IMR-90 (cell line): ENCODE measurements at regions not wholly inside any gene's neighbourhood (a gene's known extent, or its start where the extent isn't known, plus 50 kb on each side); places are given as distances from the start of the nearest gene placed in this dataset.

ENCODE experiments used
- ATAC-seq: fragments of 200-7000 bp; cut with Tn5 transposase; 2 replicates; pipeline ENCODE4 v1.9.1; 2020; ENCODE audit warnings: low read depth, mild to moderate bottlenecking, moderate library complexity
- BruUV-seq: library from RNA; stranded (reverse); fragments of 400-500 nt; replicated peaks from 2 replicates; lab custom pipeline; 2021; lab: Mats Ljungman, UMichigan
- CTCF ChIA-PET: fragments of 300-600 bp; formaldehyde crosslinking; extraction: SDS; loops from one replicate; lab custom pipeline; 2021; ENCODE audit warnings: antibody characterized with exemption; lab: Yijun Ruan, JAX
- POLR2A ChIA-PET: fragments of 300-600 bp; sonication (Branson Sonifier 250); formaldehyde crosslinking; loops from one replicate; lab custom pipeline; 2022; ENCODE audit warnings: antibody characterized with exemption; ENCODE audit not compliant: unreplicated experiment; lab: Charles Lee
- DNase-seq: peaks from one replicate; pipeline ENCODE4 v3.0.0; 2013
- H2AFZ ChIP-seq: replicated peaks from 2 replicates; pipeline ENCODE3; 2013; ENCODE audit warnings: low read length, mild to moderate bottlenecking; ENCODE audit not compliant: poor library complexity
- H2AK5ac ChIP-seq: 2 replicates; pipeline ENCODE4 v1.6.1; 2013; ENCODE audit warnings: low read depth, low read length, inconsistent platforms
- H2AK9ac ChIP-seq: replicated peaks from 2 replicates; pipeline ENCODE3; 2013; ENCODE audit warnings: mild to moderate bottlenecking, low read depth, low read length, moderate library complexity; ENCODE audit not compliant: poor library complexity
- H2BK120ac ChIP-seq: 2 replicates; pipeline ENCODE4 v1.6.1; 2013; ENCODE audit warnings: low read depth, low read length, inconsistent platforms
- H2BK15ac ChIP-seq: 3 replicates; pipeline ENCODE4 v1.6.1; 2013; ENCODE audit warnings: low read depth, low read length, inconsistent platforms
- H2BK20ac ChIP-seq: 2 replicates; pipeline ENCODE4 v1.6.1; 2013; ENCODE audit warnings: low read depth, mild to moderate bottlenecking, inconsistent platforms, low read length, moderate library complexity
- H2BK5ac ChIP-seq: 2 replicates; pipeline ENCODE4 v1.6.1; 2013; ENCODE audit warnings: mild to moderate bottlenecking, low read depth, low read length, inconsistent platforms; ENCODE audit not compliant: poor library complexity, severe bottlenecking
- H3K14ac ChIP-seq: replicated peaks from 2 replicates; pipeline ENCODE4 v1.6.1; 2013; ENCODE audit warnings: low read depth, low read length, inconsistent platforms
- H3K18ac ChIP-seq: 2 replicates; pipeline ENCODE4 v1.6.1; 2013; ENCODE audit warnings: low read depth, low read length, control low read depth
- H3K23ac ChIP-seq: 2 replicates; pipeline ENCODE4 v1.6.1; 2013; ENCODE audit warnings: low read depth, low read length, inconsistent platforms
- H3K27ac ChIP-seq: 2 replicates; pipeline ENCODE4 v1.5.1; 2013; ENCODE audit warnings: mild to moderate bottlenecking, control low read depth, low read length; ENCODE audit not compliant: insufficient read depth
- H3K27me3 ChIP-seq: 2 replicates; pipeline ENCODE4 v1.6.1; 2013; ENCODE audit warnings: low read length; ENCODE audit not compliant: control insufficient read depth, insufficient read depth
- H3K36me3 ChIP-seq: 2 replicates; pipeline ENCODE4 v1.6.1; 2013; ENCODE audit warnings: low read length, mixed read lengths; ENCODE audit not compliant: control insufficient read depth, insufficient read depth
- H3K4ac ChIP-seq: 2 replicates; pipeline ENCODE4 v1.6.1; 2013; ENCODE audit warnings: low read depth, low read length, inconsistent platforms
- H3K4me1 ChIP-seq: 2 replicates; pipeline ENCODE4 v1.6.1; 2013; ENCODE audit warnings: low read length, mixed read lengths; ENCODE audit not compliant: control insufficient read depth, insufficient read depth
- H3K4me2 ChIP-seq: 2 replicates; pipeline ENCODE4 v1.6.1; 2013; ENCODE audit warnings: low read depth, mild to moderate bottlenecking, control low read depth, low read length, moderate library complexity
- H3K4me3 ChIP-seq: 2 replicates; pipeline ENCODE4 v1.5.1; 2013; ENCODE audit warnings: low read depth, mild to moderate bottlenecking, control low read depth, low read length, moderate library complexity; ENCODE audit not compliant: insufficient read depth
- H3K56ac ChIP-seq: 2 replicates; pipeline ENCODE4 v1.6.1; 2013; ENCODE audit warnings: low read length, inconsistent platforms; ENCODE audit not compliant: insufficient read depth; ENCODE audit errors: extremely low read depth
- H3K79me1 ChIP-seq, 2 experiments: 2 replicates each; pipeline ENCODE4 v1.6.1; 2013; ENCODE audit warnings: low read length in 2 of 2, inconsistent platforms in 1 of 2, low read depth in 1 of 2
- H3K9ac ChIP-seq: 2 replicates; pipeline ENCODE4 v1.6.1; 2013; ENCODE audit warnings: low read depth, low read length, control low read depth
- H3K9me1 ChIP-seq: 2 replicates; pipeline ENCODE4 v1.6.1; 2013; ENCODE audit warnings: low read length, inconsistent platforms; ENCODE audit not compliant: insufficient read depth
- H3K9me3 ChIP-seq: 2 replicates; pipeline ENCODE4 v1.6.1; 2013; ENCODE audit warnings: low read length; ENCODE audit not compliant: control insufficient read depth, insufficient read depth
- H4K20me1 ChIP-seq: 2 replicates; pipeline ENCODE4 v1.6.1; 2013; ENCODE audit warnings: low read length, inconsistent platforms; ENCODE audit not compliant: insufficient read depth
- H4K5ac ChIP-seq: 2 replicates; pipeline ENCODE4 v1.6.1; 2013; ENCODE audit warnings: mild to moderate bottlenecking, low read depth, low read length, control low read depth
- H4K8ac ChIP-seq, 2 experiments: 2 replicates each; pipeline ENCODE4 v1.6.1; 2013; ENCODE audit warnings: low read depth in 2 of 2, low read length in 2 of 2, control low read depth in 1 of 2, inconsistent platforms in 1 of 2
- H4K91ac ChIP-seq: 2 replicates; pipeline ENCODE4 v1.6.1; 2013; ENCODE audit warnings: low read depth, low read length, inconsistent platforms; ENCODE audit not compliant: insufficient read depth
- MAZ ChIP-seq: IDR thresholded peaks from 2 replicates; pipeline ENCODE4 v1.6.1; 2012; ENCODE audit warnings: low read depth, mild to moderate bottlenecking, low read length, improper control_type of control experiment, moderate library complexity, borderline replicate concordance
- MXI1 ChIP-seq: IDR thresholded peaks from 2 replicates; pipeline ENCODE4 v1.6.1; 2012; ENCODE audit warnings: low read depth, mild to moderate bottlenecking, low read length, moderate library complexity, borderline replicate concordance
- POLR2A ChIP-seq: IDR thresholded peaks from 2 replicates; pipeline ENCODE4 v1.6.1; 2012; ENCODE audit warnings: mild to moderate bottlenecking, low read depth, low read length
- RFX5 ChIP-seq: IDR thresholded peaks from 2 replicates; pipeline ENCODE4 v1.8.0; 2012; ENCODE audit warnings: low read depth, mild to moderate bottlenecking, low read length, moderate library complexity
- WGBS, 2 experiments: methylation state at CpG; one replicate each; pipeline versions ENCODE4 v1.1.5 to v1.1.7; 2013; ENCODE audit warnings: missing lambda C conversion rate in 2 of 2; ENCODE audit not compliant: insufficient read length in 1 of 2; ENCODE audit errors: extremely low coverage in 2 of 2; 5-methylcytosine and 5-hydroxymethylcytosine counted together
- dilution Hi-C: fragments of 300-500 bp; cut with HindIII; formaldehyde crosslinking; loops from one replicate; pipeline ENCODE4 v1.14.3; 2018; ENCODE audit warnings: low sequenced_read_pairs; ENCODE audit not compliant: unreplicated experiment
- in situ Hi-C: fragments of 300-500 bp; cut with MboI; formaldehyde crosslinking; loops from 3 replicates; pipeline ENCODE4 v1.14.3; 2019; ENCODE audit warnings: low sequenced_read_pairs, inconsistent platforms, mixed read lengths
- intact Hi-C: fragments of 100-400 bp; cut with micrococcal nuclease; formaldehyde crosslinking; loops from 2 replicates; pipeline ENCODE4 v1.10.0; 2022

GRCh38 chr11:123356539-123356938 is 73.5 kb upstream of the GRAMD1B start:
- Histone ChIP-seq H2AFZ (no peak overlapping the region), H3K4me3 (no peak overlapping the region), H3K36me3 (no peaks in the 10 kb centered on the region), H4K91ac (no peak overlapping the region), H3K9me1 (no peaks in the 10 kb centered on the region), H3K56ac (no peak overlapping the region), H2BK5ac (no peak overlapping the region), H2BK20ac (no peak overlapping the region), H4K5ac (no peak overlapping the region), H4K8ac (no peak overlapping the region), H2BK15ac (no peak overlapping the region), H3K9me3 (no peaks in the 10 kb centered on the region), H3K4me1 (no peaks in the 10 kb centered on the region; the same call in 1 of the 2 replicates), H3K4ac (no peak overlapping the region), H3K27ac (no peak overlapping the region), H2BK120ac (no peak overlapping the region), H2AK5ac (no peak overlapping the region), H2AK9ac (no peak overlapping the region), H4K20me1 (no peaks in the 10 kb centered on the region), H3K79me1 (no peaks in the 10 kb centered on the region), H3K9ac (no peak overlapping the region), H3K14ac (no peak overlapping the region), H3K27me3 (peaks cover 66% of the 10 kb centered on the region), H3K18ac (no peak overlapping the region), H3K4me2 (no peak overlapping the region), H3K23ac (no peak overlapping the region)
- POLR2A ChIA-PET: interaction anchor here (0.7 kb wide), 1 partner anchor 668 kb away, joined by 23 read pairs; no protein-coding TSS in a partner anchor
- in situ Hi-C loops (no loop called here), intact Hi-C loops (no loop called here), dilution Hi-C loops (no loop called here)
- TF ChIP-seq RFX5 (no peak), POLR2A (no peak), MXI1 (no peak), MAZ (no peak)
- no peak for ATAC-seq
- WGBS, 2 experiments: 60% methylated on average over 1 of the region's 7 CpGs; no CpG with 5 or more reads in 1 of the 2 experiments
- BruUV-seq: no TSS peak
- DNase-seq: no peak
- CTCF ChIA-PET: interaction anchor here (0.6 kb wide), 1 partner anchor 56 kb away, joined by 6 read pairs; no protein-coding TSS in a partner anchor
